IMR-90 (cell line): ENCODE measurements at regions not wholly inside any gene's neighbourhood (a gene's known extent, or its start where the extent isn't known, plus 50 kb on each side); places are given as distances from the start of the nearest gene placed in this dataset.

Experiments used
- ATAC-seq: fragments of 200-7000 bp; cut with Tn5 transposase; 2 replicates; pipeline ENCODE4 v1.9.1; 2020; ENCODE audit warnings: low read depth, mild to moderate bottlenecking, moderate library complexity
- BruUV-seq: library from RNA; stranded (reverse); fragments of 400-500 nt; replicated peaks from 2 replicates; lab custom pipeline; 2021; lab: Mats Ljungman, UMichigan
- CTCF ChIA-PET: fragments of 300-600 bp; formaldehyde crosslinking; extraction: SDS; loops from one replicate; lab custom pipeline; 2021; ENCODE audit warnings: antibody characterized with exemption; lab: Yijun Ruan, JAX
- POLR2A ChIA-PET: fragments of 300-600 bp; sonication (Branson Sonifier 250); formaldehyde crosslinking; loops from one replicate; lab custom pipeline; 2022; ENCODE audit warnings: antibody characterized with exemption; ENCODE audit not compliant: unreplicated experiment; lab: Charles Lee
- DNase-seq: peaks from one replicate; pipeline ENCODE4 v3.0.0; 2013
- H2AFZ ChIP-seq: replicated peaks from 2 replicates; pipeline ENCODE3; 2013; ENCODE audit warnings: low read length, mild to moderate bottlenecking; ENCODE audit not compliant: poor library complexity
- H2AK5ac ChIP-seq: 2 replicates; pipeline ENCODE4 v1.6.1; 2013; ENCODE audit warnings: low read depth, low read length, inconsistent platforms
- H2AK9ac ChIP-seq: replicated peaks from 2 replicates; pipeline ENCODE3; 2013; ENCODE audit warnings: mild to moderate bottlenecking, low read depth, low read length, moderate library complexity; ENCODE audit not compliant: poor library complexity
- H2BK120ac ChIP-seq: 2 replicates; pipeline ENCODE4 v1.6.1; 2013; ENCODE audit warnings: low read depth, low read length, inconsistent platforms
- H2BK15ac ChIP-seq: 3 replicates; pipeline ENCODE4 v1.6.1; 2013; ENCODE audit warnings: low read depth, low read length, inconsistent platforms
- H2BK20ac ChIP-seq: 2 replicates; pipeline ENCODE4 v1.6.1; 2013; ENCODE audit warnings: low read depth, mild to moderate bottlenecking, inconsistent platforms, low read length, moderate library complexity
- H2BK5ac ChIP-seq: 2 replicates; pipeline ENCODE4 v1.6.1; 2013; ENCODE audit warnings: mild to moderate bottlenecking, low read depth, low read length, inconsistent platforms; ENCODE audit not compliant: poor library complexity, severe bottlenecking
- H3K14ac ChIP-seq: replicated peaks from 2 replicates; pipeline ENCODE4 v1.6.1; 2013; ENCODE audit warnings: low read depth, low read length, inconsistent platforms
- H3K18ac ChIP-seq: 2 replicates; pipeline ENCODE4 v1.6.1; 2013; ENCODE audit warnings: low read depth, low read length, control low read depth
- H3K23ac ChIP-seq: 2 replicates; pipeline ENCODE4 v1.6.1; 2013; ENCODE audit warnings: low read depth, low read length, inconsistent platforms
- H3K27ac ChIP-seq: 2 replicates; pipeline ENCODE4 v1.5.1; 2013; ENCODE audit warnings: mild to moderate bottlenecking, control low read depth, low read length; ENCODE audit not compliant: insufficient read depth
- H3K27me3 ChIP-seq: 2 replicates; pipeline ENCODE4 v1.6.1; 2013; ENCODE audit warnings: low read length; ENCODE audit not compliant: control insufficient read depth, insufficient read depth
- H3K36me3 ChIP-seq: 2 replicates; pipeline ENCODE4 v1.6.1; 2013; ENCODE audit warnings: low read length, mixed read lengths; ENCODE audit not compliant: control insufficient read depth, insufficient read depth
- H3K4ac ChIP-seq: 2 replicates; pipeline ENCODE4 v1.6.1; 2013; ENCODE audit warnings: low read depth, low read length, inconsistent platforms
- H3K4me1 ChIP-seq: 2 replicates; pipeline ENCODE4 v1.6.1; 2013; ENCODE audit warnings: low read length, mixed read lengths; ENCODE audit not compliant: control insufficient read depth, insufficient read depth
- H3K4me2 ChIP-seq: 2 replicates; pipeline ENCODE4 v1.6.1; 2013; ENCODE audit warnings: low read depth, mild to moderate bottlenecking, control low read depth, low read length, moderate library complexity
- H3K4me3 ChIP-seq: 2 replicates; pipeline ENCODE4 v1.5.1; 2013; ENCODE audit warnings: low read depth, mild to moderate bottlenecking, control low read depth, low read length, moderate library complexity; ENCODE audit not compliant: insufficient read depth
- H3K56ac ChIP-seq: 2 replicates; pipeline ENCODE4 v1.6.1; 2013; ENCODE audit warnings: low read length, inconsistent platforms; ENCODE audit not compliant: insufficient read depth; ENCODE audit errors: extremely low read depth
- H3K79me1 ChIP-seq, 2 experiments: 2 replicates each; pipeline ENCODE4 v1.6.1; 2013; ENCODE audit warnings: low read length in 2 of 2, inconsistent platforms in 1 of 2, low read depth in 1 of 2
- H3K9ac ChIP-seq: 2 replicates; pipeline ENCODE4 v1.6.1; 2013; ENCODE audit warnings: low read depth, low read length, control low read depth
- H3K9me1 ChIP-seq: 2 replicates; pipeline ENCODE4 v1.6.1; 2013; ENCODE audit warnings: low read length, inconsistent platforms; ENCODE audit not compliant: insufficient read depth
- H3K9me3 ChIP-seq: 2 replicates; pipeline ENCODE4 v1.6.1; 2013; ENCODE audit warnings: low read length; ENCODE audit not compliant: control insufficient read depth, insufficient read depth
- H4K20me1 ChIP-seq: 2 replicates; pipeline ENCODE4 v1.6.1; 2013; ENCODE audit warnings: low read length, inconsistent platforms; ENCODE audit not compliant: insufficient read depth
- H4K5ac ChIP-seq: 2 replicates; pipeline ENCODE4 v1.6.1; 2013; ENCODE audit warnings: mild to moderate bottlenecking, low read depth, low read length, control low read depth
- H4K8ac ChIP-seq, 2 experiments: 2 replicates each; pipeline ENCODE4 v1.6.1; 2013; ENCODE audit warnings: low read depth in 2 of 2, low read length in 2 of 2, control low read depth in 1 of 2, inconsistent platforms in 1 of 2
- H4K91ac ChIP-seq: 2 replicates; pipeline ENCODE4 v1.6.1; 2013; ENCODE audit warnings: low read depth, low read length, inconsistent platforms; ENCODE audit not compliant: insufficient read depth
- BHLHE40 ChIP-seq: fragments of 150-350 bp; IDR thresholded peaks from 2 replicates; pipeline ENCODE4 v1.6.1; 2016; ENCODE audit warnings: mild to moderate bottlenecking, low read depth, low read length
- CEBPB ChIP-seq: IDR thresholded peaks from 2 replicates; pipeline ENCODE4 v1.6.1; 2012; ENCODE audit warnings: low read depth, low read length, improper control_type of control experiment
- CHD1 ChIP-seq: IDR thresholded peaks from 2 replicates; pipeline ENCODE4 v1.6.1; 2012; ENCODE audit warnings: low read depth, low read length, improper control_type of control experiment
- FOS ChIP-seq: fragments of 150-350 bp; IDR thresholded peaks from 2 replicates; pipeline ENCODE4 v1.6.1; 2016; ENCODE audit warnings: low read depth, low read length
- MAFK ChIP-seq: IDR thresholded peaks from 2 replicates; pipeline ENCODE4 v1.6.1; 2012; ENCODE audit warnings: low read depth, low read length, improper control_type of control experiment
- MAZ ChIP-seq: IDR thresholded peaks from 2 replicates; pipeline ENCODE4 v1.6.1; 2012; ENCODE audit warnings: low read depth, mild to moderate bottlenecking, low read length, improper control_type of control experiment, moderate library complexity, borderline replicate concordance
- MXI1 ChIP-seq: IDR thresholded peaks from 2 replicates; pipeline ENCODE4 v1.6.1; 2012; ENCODE audit warnings: low read depth, mild to moderate bottlenecking, low read length, moderate library complexity, borderline replicate concordance
- NFE2L2 ChIP-seq: fragments of 150-350 bp; IDR thresholded peaks from 2 replicates; pipeline ENCODE4 v1.6.1; 2016; ENCODE audit warnings: low read depth, mild to moderate bottlenecking, low read length
- POLR2A ChIP-seq: IDR thresholded peaks from 2 replicates; pipeline ENCODE4 v1.6.1; 2012; ENCODE audit warnings: mild to moderate bottlenecking, low read depth, low read length
- RAD21 ChIP-seq: IDR thresholded peaks from 2 replicates; pipeline ENCODE4 v1.6.1; 2012; ENCODE audit warnings: low read length, improper control_type of control experiment
- RCOR1 ChIP-seq: IDR thresholded peaks from 2 replicates; pipeline ENCODE4 v1.6.1; 2012; ENCODE audit warnings: mild to moderate bottlenecking, low read length, improper control_type of control experiment; ENCODE audit not compliant: insufficient replicate concordance
- RFX5 ChIP-seq: IDR thresholded peaks from 2 replicates; pipeline ENCODE4 v1.8.0; 2012; ENCODE audit warnings: low read depth, mild to moderate bottlenecking, low read length, moderate library complexity
- SMC3 ChIP-seq: fragments of 150-350 bp; IDR thresholded peaks from 2 replicates; pipeline ENCODE4 v1.6.1; 2016; ENCODE audit warnings: low read depth, mild to moderate bottlenecking, antibody characterized with exemption, low read length, moderate library complexity
- WGBS, 2 experiments: methylation state at CpG; one replicate each; pipeline versions ENCODE4 v1.1.5 to v1.1.7; 2013; ENCODE audit warnings: missing lambda C conversion rate in 2 of 2; ENCODE audit not compliant: insufficient read length in 1 of 2; ENCODE audit errors: extremely low coverage in 2 of 2; 5-methylcytosine and 5-hydroxymethylcytosine counted together
- dilution Hi-C: fragments of 300-500 bp; cut with HindIII; formaldehyde crosslinking; loops from one replicate; pipeline ENCODE4 v1.14.3; 2018; ENCODE audit warnings: low sequenced_read_pairs; ENCODE audit not compliant: unreplicated experiment
- in situ Hi-C: fragments of 300-500 bp; cut with MboI; formaldehyde crosslinking; loops from 3 replicates; pipeline ENCODE4 v1.14.3; 2019; ENCODE audit warnings: low sequenced_read_pairs, inconsistent platforms, mixed read lengths
- intact Hi-C: fragments of 100-400 bp; cut with micrococcal nuclease; formaldehyde crosslinking; loops from 2 replicates; pipeline ENCODE4 v1.10.0; 2022
- TF ChIP-seq, protein P1 (sequence below): fragments of 150-350 bp; IDR thresholded peaks from 2 replicates; pipeline ENCODE4 v1.6.1; 2016; ENCODE audit warnings: low read depth, mild to moderate bottlenecking, low read length, moderate library complexity, borderline replicate concordance
- TF ChIP-seq, protein P2 (sequence below): conservative IDR thresholded peaks from 2 replicates; pipeline ENCODE4 v1.5.1; 2012; ENCODE audit warnings: mild to moderate bottlenecking, low read depth, low read length, improper control_type of control experiment
- TF ChIP-seq, protein P3 (sequence below): fragments of 150-350 bp; IDR thresholded peaks from 2 replicates; pipeline ENCODE4 v1.6.1; 2017; ENCODE audit warnings: mild to moderate bottlenecking, antibody characterized with exemption, low read length, low read depth

DNA sequence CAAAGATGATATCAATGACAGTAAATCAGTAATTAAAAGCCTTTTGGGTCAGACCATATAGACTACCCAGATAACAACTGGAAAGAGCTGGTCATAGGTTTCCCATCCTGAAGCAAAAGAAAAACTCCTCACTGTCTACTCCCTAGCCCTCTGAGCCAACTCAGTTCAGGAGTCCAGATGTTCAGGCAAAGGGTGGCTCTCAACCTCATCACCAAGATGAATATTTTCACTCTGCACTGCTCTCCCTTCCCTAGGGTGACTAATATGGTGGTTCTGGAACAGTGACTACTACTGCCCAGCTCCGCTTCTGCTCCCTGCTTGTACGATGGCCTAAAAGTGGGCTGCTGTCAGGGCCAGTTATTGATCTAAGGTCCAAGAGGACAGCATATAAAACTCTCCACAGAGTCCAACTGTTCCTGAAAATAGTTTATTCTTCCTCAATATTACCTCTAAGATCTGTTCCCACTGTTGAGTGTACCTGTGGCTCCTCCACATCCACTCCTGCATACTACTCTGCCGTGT, 263.4 kb upstream of the SLC30A5 start:
- Histone ChIP-seq H2BK5ac (no peak overlapping the region), H3K9ac (no peak overlapping the region), H3K4me3 (no peak overlapping the region), H3K23ac (no peak overlapping the region), H2AK9ac (no peak overlapping the region), H3K14ac (no peak overlapping the region), H2BK15ac (no peak overlapping the region), H2AFZ (no peak overlapping the region), H3K4me1 (no peaks in the 10 kb centered on the region), H3K9me1 (no peaks in the 10 kb centered on the region), H3K4ac (no peak overlapping the region), H3K79me1 (no peaks in the 10 kb centered on the region), H3K18ac (no peak overlapping the region), H4K8ac (no peak overlapping the region), H3K36me3 (no peaks in the 10 kb centered on the region), H3K27me3 (no peaks in the 10 kb centered on the region), H3K27ac (no peak overlapping the region), H2AK5ac (no peak overlapping the region), H2BK120ac (no peak overlapping the region), H3K56ac (no peak overlapping the region), H4K20me1 (no peaks in the 10 kb centered on the region), H4K91ac (no peak overlapping the region), H2BK20ac (no peak overlapping the region), H3K9me3 (no peaks in the 10 kb centered on the region), H3K4me2 (no peak overlapping the region), H4K5ac (no peak overlapping the region)
- no peak for DNase-seq
- POLR2A ChIA-PET, result no interaction called here
- dilution Hi-C loops (no loop called here), intact Hi-C loops (no loop called here), in situ Hi-C loops (no loop called here)
- no TSS peak for BruUV-seq
- no peak for TF ChIP-seq SMC3
- no peak for TF ChIP-seq MXI1
- TF ChIP-seq POLR2A, result no peak
- TF ChIP-seq, protein P1, sequence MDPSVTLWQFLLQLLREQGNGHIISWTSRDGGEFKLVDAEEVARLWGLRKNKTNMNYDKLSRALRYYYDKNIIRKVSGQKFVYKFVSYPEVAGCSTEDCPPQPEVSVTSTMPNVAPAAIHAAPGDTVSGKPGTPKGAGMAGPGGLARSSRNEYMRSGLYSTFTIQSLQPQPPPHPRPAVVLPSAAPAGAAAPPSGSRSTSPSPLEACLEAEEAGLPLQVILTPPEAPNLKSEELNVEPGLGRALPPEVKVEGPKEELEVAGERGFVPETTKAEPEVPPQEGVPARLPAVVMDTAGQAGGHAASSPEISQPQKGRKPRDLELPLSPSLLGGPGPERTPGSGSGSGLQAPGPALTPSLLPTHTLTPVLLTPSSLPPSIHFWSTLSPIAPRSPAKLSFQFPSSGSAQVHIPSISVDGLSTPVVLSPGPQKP, result no peak
- TF ChIP-seq, protein P2, sequence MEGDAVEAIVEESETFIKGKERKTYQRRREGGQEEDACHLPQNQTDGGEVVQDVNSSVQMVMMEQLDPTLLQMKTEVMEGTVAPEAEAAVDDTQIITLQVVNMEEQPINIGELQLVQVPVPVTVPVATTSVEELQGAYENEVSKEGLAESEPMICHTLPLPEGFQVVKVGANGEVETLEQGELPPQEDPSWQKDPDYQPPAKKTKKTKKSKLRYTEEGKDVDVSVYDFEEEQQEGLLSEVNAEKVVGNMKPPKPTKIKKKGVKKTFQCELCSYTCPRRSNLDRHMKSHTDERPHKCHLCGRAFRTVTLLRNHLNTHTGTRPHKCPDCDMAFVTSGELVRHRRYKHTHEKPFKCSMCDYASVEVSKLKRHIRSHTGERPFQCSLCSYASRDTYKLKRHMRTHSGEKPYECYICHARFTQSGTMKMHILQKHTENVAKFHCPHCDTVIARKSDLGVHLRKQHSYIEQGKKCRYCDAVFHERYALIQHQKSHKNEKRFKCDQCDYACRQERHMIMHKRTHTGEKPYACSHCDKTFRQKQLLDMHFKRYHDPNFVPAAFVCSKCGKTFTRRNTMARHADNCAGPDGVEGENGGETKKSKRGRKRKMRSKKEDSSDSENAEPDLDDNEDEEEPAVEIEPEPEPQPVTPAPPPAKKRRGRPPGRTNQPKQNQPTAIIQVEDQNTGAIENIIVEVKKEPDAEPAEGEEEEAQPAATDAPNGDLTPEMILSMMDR, result no peak
- no peak for TF ChIP-seq CHD1
- no peak for TF ChIP-seq BHLHE40
- TF ChIP-seq CEBPB, result no peak
- TF ChIP-seq FOS, result no peak
- no peak for TF ChIP-seq NFE2L2
- no peak for TF ChIP-seq MAFK
- TF ChIP-seq RAD21, result no peak
- TF ChIP-seq MAZ, result no peak
- TF ChIP-seq, protein P3, sequence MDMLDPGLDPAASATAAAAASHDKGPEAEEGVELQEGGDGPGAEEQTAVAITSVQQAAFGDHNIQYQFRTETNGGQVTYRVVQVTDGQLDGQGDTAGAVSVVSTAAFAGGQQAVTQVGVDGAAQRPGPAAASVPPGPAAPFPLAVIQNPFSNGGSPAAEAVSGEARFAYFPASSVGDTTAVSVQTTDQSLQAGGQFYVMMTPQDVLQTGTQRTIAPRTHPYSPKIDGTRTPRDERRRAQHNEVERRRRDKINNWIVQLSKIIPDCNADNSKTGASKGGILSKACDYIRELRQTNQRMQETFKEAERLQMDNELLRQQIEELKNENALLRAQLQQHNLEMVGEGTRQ, result no peak
- no peak for TF ChIP-seq RCOR1
- TF ChIP-seq RFX5, result no peak
- CTCF ChIA-PET, result no interaction called here
- no peak for ATAC-seq
- no CpG with 5 or more reads among the region's 3 CpGs for WGBS, 2 experiments
